ENCODE measurements at regions not wholly inside any gene's neighbourhood (a gene's known extent, or its start where the extent isn't known, plus 50 kb on each side); places are given as distances from the start of the nearest gene placed in this dataset.

DNA sequence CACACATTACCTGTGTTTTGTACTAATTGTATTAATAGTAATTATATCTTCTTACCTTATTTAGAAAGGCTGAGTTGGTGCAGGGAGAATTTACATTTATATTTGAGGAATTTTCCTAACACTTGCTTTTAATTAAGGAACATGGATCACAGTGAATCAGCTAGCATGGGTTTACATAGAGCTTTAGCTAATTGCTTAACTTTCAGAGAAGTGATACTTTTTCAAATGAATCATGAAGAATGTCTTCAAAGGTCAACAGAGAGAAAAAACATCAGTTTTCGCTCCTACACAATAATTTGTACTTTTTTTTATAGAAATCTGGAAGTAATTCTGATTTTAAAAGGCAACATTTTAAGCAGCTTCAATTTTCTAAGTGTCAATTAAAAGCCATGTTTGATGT, 195.0 kb upstream of the HEY2 start:
- ATAC-seq (no peak), DNase-seq (no peak)
- Mint-ChIP-seq H3K4me3 (no peak overlapping the region), H3K4me1 (no peaks in the 10 kb centered on the region), H3K27ac (no peak overlapping the region), H3K36me3 (no peaks in the 10 kb centered on the region), H3K9me3 (no peaks in the 10 kb centered on the region), H3K27me3 (peaks cover 9 to 41% (median 22%) of the 10 kb centered on the region in 5 donors)
- H3K36me3 ChIP-seq (ENCODE audit: control insufficient read depth in 2 of 3, insufficient read depth in 3 of 3, low read length in 3 of 3): no peaks in the 10 kb centered on the region
- no peaks in the 10 kb centered on the region for H3K9me3 ChIP-seq (ENCODE audit: control insufficient read depth in 2 of 3, low read length in 3 of 3)
- ChIA-PET CTCF (no interaction called here), POLR2A (no interaction called here)
- H3K27ac ChIP-seq (ENCODE audit: low read depth, low read length): no peak overlapping the region
- no peaks in the 10 kb centered on the region for H3K4me1 ChIP-seq (ENCODE audit: control insufficient read depth in 2 of 2, insufficient read depth in 2 of 2, low read length in 2 of 2)
- H3K4me3 ChIP-seq (ENCODE audit: low read length): no peak overlapping the region
- intact Hi-C loops (cut with micrococcal nuclease): no loop called here
- peaks cover 0 to 2% of the 10 kb centered on the region in 2 donors for H3K27me3 ChIP-seq (ENCODE audit: control insufficient read depth in 2 of 2, insufficient read depth in 2 of 2, low read length in 2 of 2)

DNA sequence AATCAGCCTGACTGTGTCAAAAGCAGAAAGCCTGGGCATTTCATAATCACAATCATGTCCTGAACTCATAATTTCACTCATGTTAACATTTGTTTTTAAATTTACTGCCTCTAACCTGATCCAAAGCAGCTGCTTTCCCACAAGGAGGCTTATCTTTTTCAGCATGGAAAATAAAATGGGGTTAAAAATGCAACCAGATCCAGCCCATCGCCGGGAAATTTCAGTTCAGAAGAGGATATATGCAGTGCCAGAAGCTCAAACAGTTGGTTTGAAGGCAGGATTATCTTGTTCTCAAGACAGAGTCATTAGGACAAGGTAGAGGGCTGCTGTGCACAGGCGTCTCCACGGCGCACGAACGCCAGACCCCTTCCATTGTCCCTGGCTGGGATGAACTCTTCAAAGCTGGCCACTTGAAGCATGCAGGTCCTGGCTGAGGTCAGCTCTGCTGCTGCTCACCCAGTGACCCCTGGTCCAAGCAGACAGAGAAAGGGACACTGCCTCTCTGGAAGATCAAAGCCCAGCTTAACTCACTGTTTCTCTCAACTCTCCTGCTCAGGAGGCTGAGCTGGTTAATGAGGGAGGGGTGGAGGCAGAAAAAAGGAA, 191.1 kb upstream of the HEY2 start:
- Histone ChIP-seq H3K4me1 (ENCODE audit: control insufficient read depth in 2 of 2, insufficient read depth in 2 of 2, low read length in 2 of 2) (no peaks in the 10 kb centered on the region), H3K9me3 (ENCODE audit: control insufficient read depth in 2 of 3, low read length in 3 of 3) (no peaks in the 10 kb centered on the region), H3K27ac (ENCODE audit: low read depth, low read length) (no peak overlapping the region), H3K27me3 (ENCODE audit: control insufficient read depth in 2 of 2, insufficient read depth in 2 of 2, low read length in 2 of 2) (peaks cover 0 to 2% of the 10 kb centered on the region in 2 donors), H3K36me3 (ENCODE audit: control insufficient read depth in 2 of 3, insufficient read depth in 3 of 3, low read length in 3 of 3) (no peaks in the 10 kb centered on the region), H3K4me3 (ENCODE audit: low read length) (no peak overlapping the region)
- no peak for ATAC-seq
- H3K27me3 Mint-ChIP-seq: peaks cover 9 to 20% (median 16%) of the 10 kb centered on the region in 5 donors
- intact Hi-C loops (cut with micrococcal nuclease): no loop called here
- no peaks in the 10 kb centered on the region for H3K36me3 Mint-ChIP-seq
- H3K4me3 Mint-ChIP-seq: no peak overlapping the region
- POLR2A ChIA-PET: no interaction called here
- CTCF ChIA-PET: no interaction called here
- no peaks in the 10 kb centered on the region for H3K9me3 Mint-ChIP-seq
- H3K27ac Mint-ChIP-seq: no peak overlapping the region
- no peaks in the 10 kb centered on the region for H3K4me1 Mint-ChIP-seq
- no peak for DNase-seq

DNA sequence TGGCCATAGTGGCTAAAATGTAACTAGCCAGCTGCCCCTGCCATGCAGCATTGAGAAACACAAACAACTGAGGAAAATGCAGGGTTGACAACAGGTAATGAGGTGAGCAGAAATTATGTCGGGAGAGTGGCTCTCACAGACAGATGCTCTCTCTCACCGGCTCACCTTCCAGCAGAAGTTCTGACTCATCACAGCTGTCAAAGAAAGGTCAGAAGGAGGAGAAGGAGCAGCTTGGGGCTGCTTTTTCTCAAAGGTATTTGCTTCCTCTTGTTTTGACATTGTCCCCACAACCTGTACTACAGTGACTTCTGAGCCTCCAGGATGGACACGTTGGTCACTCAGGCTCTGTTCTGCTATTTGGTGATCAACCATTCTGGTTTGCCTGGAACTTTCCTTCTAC, 190.5 kb upstream of the HEY2 start:
- no peaks in the 10 kb centered on the region for H3K4me1 ChIP-seq (ENCODE audit: control insufficient read depth in 2 of 2, insufficient read depth in 2 of 2, low read length in 2 of 2)
- no peaks in the 10 kb centered on the region for H3K9me3 ChIP-seq (ENCODE audit: control insufficient read depth in 2 of 3, low read length in 3 of 3)
- DNase-seq (no peak), ATAC-seq (no peak)
- Mint-ChIP-seq H3K27me3 (peaks cover 9 to 26% (median 21%) of the 10 kb centered on the region in 5 donors), H3K4me1 (no peaks in the 10 kb centered on the region), H3K4me3 (no peak overlapping the region), H3K9me3 (no peaks in the 10 kb centered on the region), H3K36me3 (no peaks in the 10 kb centered on the region), H3K27ac (no peak overlapping the region)
- H3K27me3 ChIP-seq (ENCODE audit: control insufficient read depth in 2 of 2, insufficient read depth in 2 of 2, low read length in 2 of 2): peaks cover 0 to 2% of the 10 kb centered on the region in 2 donors
- ChIA-PET POLR2A (no interaction called here), CTCF (no interaction called here)
- H3K4me3 ChIP-seq (ENCODE audit: low read length): no peak overlapping the region
- no peaks in the 10 kb centered on the region for H3K36me3 ChIP-seq (ENCODE audit: control insufficient read depth in 2 of 3, insufficient read depth in 3 of 3, low read length in 3 of 3)
- intact Hi-C loops (cut with micrococcal nuclease): no loop called here
- no peak overlapping the region for H3K27ac ChIP-seq (ENCODE audit: low read depth, low read length)

DNA sequence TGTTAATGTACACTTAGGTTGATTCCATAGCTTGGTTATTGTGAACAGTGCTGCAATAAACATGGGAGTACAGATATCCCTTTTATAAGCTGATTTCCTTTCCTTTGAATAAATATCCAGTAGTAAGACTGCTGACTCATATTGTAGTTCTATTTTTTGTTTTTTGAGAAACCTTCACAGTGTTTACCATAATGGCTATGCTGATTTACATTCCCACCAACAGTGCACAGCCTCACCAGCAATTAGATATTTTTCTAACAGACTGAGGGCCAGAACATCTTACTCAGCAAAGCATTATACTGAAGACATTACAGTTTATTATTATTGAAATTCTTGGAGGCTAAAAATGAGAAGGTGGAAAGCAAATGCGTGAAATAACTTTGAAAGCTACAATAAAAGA, 187.3 kb upstream of the HEY2 start:
- H3K4me1 ChIP-seq (ENCODE audit: control insufficient read depth in 2 of 2, insufficient read depth in 2 of 2, low read length in 2 of 2): no peaks in the 10 kb centered on the region
- CTCF ChIA-PET: no interaction called here
- H3K27me3 ChIP-seq (ENCODE audit: control insufficient read depth in 2 of 2, insufficient read depth in 2 of 2, low read length in 2 of 2): no peaks in the 10 kb centered on the region
- no peak overlapping the region for H3K27ac ChIP-seq (ENCODE audit: low read depth, low read length)
- DNase-seq: no peak
- Mint-ChIP-seq H3K4me1 (no peaks in the 10 kb centered on the region), H3K36me3 (no peaks in the 10 kb centered on the region), H3K27ac (no peak overlapping the region), H3K9me3 (no peaks in the 10 kb centered on the region), H3K4me3 (no peak overlapping the region), H3K27me3 (peaks cover 2 to 24% (median 19%) of the 10 kb centered on the region in 5 donors)
- no peaks in the 10 kb centered on the region for H3K36me3 ChIP-seq (ENCODE audit: control insufficient read depth in 2 of 3, insufficient read depth in 3 of 3, low read length in 3 of 3)
- no peak overlapping the region for H3K4me3 ChIP-seq (ENCODE audit: low read length)
- intact Hi-C loops (cut with micrococcal nuclease): no loop called here
- no peak for ATAC-seq
- no peaks in the 10 kb centered on the region for H3K9me3 ChIP-seq (ENCODE audit: control insufficient read depth in 2 of 3, low read length in 3 of 3)
- POLR2A ChIA-PET: no interaction called here

DNA sequence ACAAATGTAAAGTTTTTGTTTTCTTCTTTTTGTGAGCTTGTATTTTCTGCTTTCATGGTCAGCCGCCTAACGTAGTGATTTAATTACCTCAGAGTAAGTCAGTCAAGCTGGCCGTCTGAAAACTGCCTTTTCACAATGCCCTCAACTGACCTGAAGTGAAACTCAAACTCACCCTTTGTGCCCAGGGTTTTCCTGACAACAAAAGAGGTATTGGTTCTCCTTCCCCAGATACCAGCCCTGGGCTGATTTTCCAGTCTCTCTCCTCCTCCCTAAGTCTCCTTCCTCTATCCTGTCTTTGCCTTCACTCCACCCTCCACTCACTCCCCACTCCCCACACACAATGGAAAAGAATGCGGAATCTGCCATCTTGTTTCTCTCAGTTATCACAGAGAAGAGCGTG, 184.5 kb upstream of the HEY2 start:
- no peak overlapping the region for H3K4me3 Mint-ChIP-seq
- ATAC-seq (no peak), DNase-seq (no peak)
- Histone ChIP-seq H3K36me3 (ENCODE audit: control insufficient read depth in 2 of 3, insufficient read depth in 3 of 3, low read length in 3 of 3) (no peaks in the 10 kb centered on the region), H3K27ac (ENCODE audit: low read depth, low read length) (no peak overlapping the region), H3K9me3 (ENCODE audit: control insufficient read depth in 2 of 3, low read length in 3 of 3) (no peaks in the 10 kb centered on the region), H3K27me3 (ENCODE audit: control insufficient read depth in 2 of 2, insufficient read depth in 2 of 2, low read length in 2 of 2) (no peaks in the 10 kb centered on the region), H3K4me3 (ENCODE audit: low read length) (no peak overlapping the region), H3K4me1 (ENCODE audit: control insufficient read depth in 2 of 2, insufficient read depth in 2 of 2, low read length in 2 of 2) (no peaks in the 10 kb centered on the region)
- no peak overlapping the region for H3K27ac Mint-ChIP-seq
- peaks cover 0 to 30% (median 23%) of the 10 kb centered on the region in 5 donors for H3K27me3 Mint-ChIP-seq
- POLR2A ChIA-PET: no interaction called here
- H3K36me3 Mint-ChIP-seq: no peaks in the 10 kb centered on the region
- H3K4me1 Mint-ChIP-seq: no peaks in the 10 kb centered on the region
- intact Hi-C loops (cut with micrococcal nuclease): no loop called here
- CTCF ChIA-PET: no interaction called here
- H3K9me3 Mint-ChIP-seq: no peaks in the 10 kb centered on the region

DNA sequence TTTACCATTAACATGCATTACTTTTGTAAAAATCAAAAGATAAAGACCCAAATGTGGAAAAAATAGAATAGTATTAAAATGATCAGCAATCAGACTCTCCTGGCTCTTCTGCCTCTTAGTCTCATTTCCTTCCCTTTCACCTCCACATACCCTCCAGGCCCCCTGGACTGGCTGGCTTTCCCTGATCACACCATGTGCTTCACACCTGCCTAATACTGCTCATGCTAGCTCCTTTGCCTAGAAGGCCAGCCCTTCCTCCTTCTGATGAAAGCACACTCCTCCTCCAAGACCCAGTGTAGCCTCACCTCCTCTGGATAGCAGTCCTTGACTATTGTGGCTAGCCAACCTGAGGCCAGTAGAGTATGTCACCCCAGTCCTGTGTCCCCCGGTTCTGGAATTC, 182.0 kb upstream of the HEY2 start:
- no peaks in the 10 kb centered on the region for H3K4me1 Mint-ChIP-seq
- no peak overlapping the region for H3K27ac ChIP-seq (ENCODE audit: low read depth, low read length)
- H3K9me3 ChIP-seq (ENCODE audit: control insufficient read depth in 2 of 3, low read length in 3 of 3): no peaks in the 10 kb centered on the region
- H3K36me3 Mint-ChIP-seq: no peaks in the 10 kb centered on the region
- ATAC-seq (no peak), DNase-seq (no peak)
- H3K27me3 Mint-ChIP-seq: peaks cover 2 to 32% (median 28%) of the 10 kb centered on the region in 5 donors
- ChIA-PET CTCF (no interaction called here), POLR2A (no interaction called here)
- H3K27ac Mint-ChIP-seq: peak overlapping the region in 1 of 9 donors; percentile 27
- no peaks in the 10 kb centered on the region for H3K4me1 ChIP-seq (ENCODE audit: control insufficient read depth in 2 of 2, insufficient read depth in 2 of 2, low read length in 2 of 2)
- no peak overlapping the region for H3K4me3 Mint-ChIP-seq
- H3K4me3 ChIP-seq (ENCODE audit: low read length): no peak overlapping the region
- H3K27me3 ChIP-seq (ENCODE audit: control insufficient read depth in 2 of 2, insufficient read depth in 2 of 2, low read length in 2 of 2): no peaks in the 10 kb centered on the region
- intact Hi-C loops (cut with micrococcal nuclease): no loop called here
- no peaks in the 10 kb centered on the region for H3K36me3 ChIP-seq (ENCODE audit: control insufficient read depth in 2 of 3, insufficient read depth in 3 of 3, low read length in 3 of 3)
- no peaks in the 10 kb centered on the region for H3K9me3 Mint-ChIP-seq

DNA sequence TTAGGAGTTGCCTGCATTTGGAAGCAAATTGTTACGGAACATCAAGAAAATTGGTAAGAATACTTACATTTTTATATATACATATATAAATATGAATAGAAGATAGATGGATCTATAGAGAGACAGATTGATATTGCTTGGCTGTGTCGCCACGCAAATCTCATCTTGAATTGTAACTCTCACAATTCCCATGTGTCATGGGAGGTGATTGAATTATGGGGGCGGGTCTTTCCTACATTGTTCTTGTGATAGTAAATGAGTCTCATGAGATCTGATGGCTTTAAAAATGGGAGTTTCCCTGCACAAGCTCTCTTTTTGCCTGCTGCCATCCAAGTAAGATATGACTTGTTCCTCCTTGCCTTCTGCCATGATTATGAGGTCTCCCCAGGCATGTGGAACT, 180.8 kb upstream of the HEY2 start:
- H3K4me1 ChIP-seq (ENCODE audit: control insufficient read depth in 2 of 2, insufficient read depth in 2 of 2, low read length in 2 of 2): no peaks in the 10 kb centered on the region
- H3K9me3 Mint-ChIP-seq: no peaks in the 10 kb centered on the region
- H3K4me1 Mint-ChIP-seq: no peaks in the 10 kb centered on the region
- no peaks in the 10 kb centered on the region for H3K27me3 ChIP-seq (ENCODE audit: control insufficient read depth in 2 of 2, insufficient read depth in 2 of 2, low read length in 2 of 2)
- no peak for DNase-seq
- no peak overlapping the region for H3K27ac Mint-ChIP-seq
- H3K4me3 ChIP-seq (ENCODE audit: low read length): no peak overlapping the region
- POLR2A ChIA-PET: no interaction called here
- H3K9me3 ChIP-seq (ENCODE audit: control insufficient read depth in 2 of 3, low read length in 3 of 3): no peaks in the 10 kb centered on the region
- no peak overlapping the region for H3K27ac ChIP-seq (ENCODE audit: low read depth, low read length)
- H3K4me3 Mint-ChIP-seq: no peak overlapping the region
- H3K27me3 Mint-ChIP-seq: peaks cover 3 to 35% (median 28%) of the 10 kb centered on the region in 5 donors
- CTCF ChIA-PET: no interaction called here
- intact Hi-C loops (cut with micrococcal nuclease): no loop called here
- ATAC-seq: no peak
- no peaks in the 10 kb centered on the region for H3K36me3 Mint-ChIP-seq
- no peaks in the 10 kb centered on the region for H3K36me3 ChIP-seq (ENCODE audit: control insufficient read depth in 2 of 3, insufficient read depth in 3 of 3, low read length in 3 of 3)
